Prostate gland (tissue), 2 donors: ENCODE measurements at regions not wholly inside any gene's neighbourhood (a gene's known extent, or its start where the extent isn't known, plus 50 kb on each side); places are given as distances from the start of the nearest gene placed in this dataset.

Source experiments
- POLR2AphosphoS5 ChIP-seq: sonication (generic); formaldehyde crosslinking; IDR thresholded peaks from one replicate; pipeline ENCODE4 v1.6.1; 2017; ENCODE audit warnings: antibody characterized with exemption
- TF ChIP-seq, protein P1 (sequence below), 4 experiments: fragments of 200-600 bp in 2 of 4; fragments of 450-650 bp in 2 of 4; sonication (generic) in 2 of 4; IDR thresholded peaks; 1 replicate in 3 of 4; 2 replicates in 1 of 4; pipeline ENCODE4 v1.5.1; 2016 to 2019; ENCODE audit warnings: antibody characterized with exemption in 4 of 4, mild to moderate bottlenecking in 2 of 4, moderate library complexity in 2 of 4

DNA sequence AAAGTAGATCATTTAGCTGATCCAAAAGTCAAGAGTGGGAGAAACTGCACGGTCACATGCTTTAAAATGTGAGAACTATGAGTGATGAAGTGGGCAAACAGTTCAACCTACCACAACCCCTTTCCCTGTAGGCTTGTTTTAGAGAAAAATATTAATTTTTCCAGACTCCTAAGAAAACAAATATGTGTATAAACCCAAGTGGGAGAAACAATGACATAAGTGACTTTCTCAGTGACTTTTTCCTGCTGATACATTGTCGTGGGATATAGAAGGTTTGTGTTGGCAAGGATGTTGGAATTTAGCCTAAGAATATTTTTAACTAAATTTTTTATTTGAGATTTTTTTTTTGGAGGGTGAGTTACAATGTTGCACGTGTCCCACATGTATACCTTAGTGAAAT, 321.7 kb downstream of the FIGN start:
- no peak for TF ChIP-seq POLR2AphosphoS5
- TF ChIP-seq, protein P1, sequence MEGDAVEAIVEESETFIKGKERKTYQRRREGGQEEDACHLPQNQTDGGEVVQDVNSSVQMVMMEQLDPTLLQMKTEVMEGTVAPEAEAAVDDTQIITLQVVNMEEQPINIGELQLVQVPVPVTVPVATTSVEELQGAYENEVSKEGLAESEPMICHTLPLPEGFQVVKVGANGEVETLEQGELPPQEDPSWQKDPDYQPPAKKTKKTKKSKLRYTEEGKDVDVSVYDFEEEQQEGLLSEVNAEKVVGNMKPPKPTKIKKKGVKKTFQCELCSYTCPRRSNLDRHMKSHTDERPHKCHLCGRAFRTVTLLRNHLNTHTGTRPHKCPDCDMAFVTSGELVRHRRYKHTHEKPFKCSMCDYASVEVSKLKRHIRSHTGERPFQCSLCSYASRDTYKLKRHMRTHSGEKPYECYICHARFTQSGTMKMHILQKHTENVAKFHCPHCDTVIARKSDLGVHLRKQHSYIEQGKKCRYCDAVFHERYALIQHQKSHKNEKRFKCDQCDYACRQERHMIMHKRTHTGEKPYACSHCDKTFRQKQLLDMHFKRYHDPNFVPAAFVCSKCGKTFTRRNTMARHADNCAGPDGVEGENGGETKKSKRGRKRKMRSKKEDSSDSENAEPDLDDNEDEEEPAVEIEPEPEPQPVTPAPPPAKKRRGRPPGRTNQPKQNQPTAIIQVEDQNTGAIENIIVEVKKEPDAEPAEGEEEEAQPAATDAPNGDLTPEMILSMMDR (IDR thresholded peaks at IDR 0.05), result no peak
